ENCODE measurements at regions not wholly inside any gene's neighbourhood (a gene's known extent, or its start where the extent isn't known, plus 50 kb on each side); places are given as distances from the start of the nearest gene placed in this dataset.

- Histone ChIP-seq H2AFZ (ENCODE audit: low read length) (no peak overlapping the region), H3K4me3 (ENCODE audit: low read depth, low read length, poor library complexity, severe bottlenecking) (no peak overlapping the region), H3K9me3 (ENCODE audit: low read length) (no peaks in the 10 kb centered on the region), H3K9ac (ENCODE audit: low read length) (no peak overlapping the region), H3K27me3 (ENCODE audit: insufficient read depth, low read length) (no peaks in the 10 kb centered on the region), H3K9me2 (ENCODE audit: low read depth, low read length) (no peaks in the 10 kb centered on the region; the same call in 1 of the 2 replicates), H3K27ac (ENCODE audit: low read depth, low read length, poor library complexity, severe bottlenecking) (no peak overlapping the region), H3K4me1 (ENCODE audit: insufficient read depth, low read length, severe bottlenecking) (no peaks in the 10 kb centered on the region), H3K4me2 (ENCODE audit: low read length) (no peak overlapping the region), H3K79me2 (ENCODE audit: insufficient read depth, low read length) (no peaks in the 10 kb centered on the region), H4K20me1 (ENCODE audit: insufficient read depth, low read length) (no peaks in the 10 kb centered on the region), H3K36me3 (ENCODE audit: insufficient read depth, low read length) (no peaks in the 10 kb centered on the region), H3F3A (ENCODE audit: insufficient read depth, low read length) (no peaks in the 10 kb centered on the region)
- TF ChIP-seq EZH2 (IDR thresholded peaks at IDR 0.05; ENCODE audit: borderline replicate concordance, low read length) (no peak), CTCF (IDR thresholded peaks at IDR 0.05; ENCODE audit: low read length) (no peak)
These were observed 342.4 kb downstream of the AKAIN1 start for GRCh38 chr18:4854671-4855070.

- Histone ChIP-seq H3K36me3 (ENCODE audit: insufficient read depth, low read length) (no peaks in the 10 kb centered on the region), H3K27me3 (ENCODE audit: insufficient read depth, low read length) (no peaks in the 10 kb centered on the region), H3K4me2 (ENCODE audit: low read length) (no peak overlapping the region), H3K27ac (ENCODE audit: low read depth, low read length, poor library complexity, severe bottlenecking) (no peak overlapping the region), H2AFZ (ENCODE audit: low read length) (no peak overlapping the region), H4K20me1 (ENCODE audit: insufficient read depth, low read length) (no peaks in the 10 kb centered on the region), H3K79me2 (ENCODE audit: insufficient read depth, low read length) (no peaks in the 10 kb centered on the region), H3K9me3 (ENCODE audit: low read length) (no peaks in the 10 kb centered on the region), H3K4me1 (ENCODE audit: insufficient read depth, low read length, severe bottlenecking) (no peaks in the 10 kb centered on the region), H3K4me3 (ENCODE audit: low read depth, low read length, poor library complexity, severe bottlenecking) (no peak overlapping the region), H3F3A (ENCODE audit: insufficient read depth, low read length) (no peaks in the 10 kb centered on the region), H3K9me2 (ENCODE audit: low read depth, low read length) (no peaks in the 10 kb centered on the region), H3K9ac (ENCODE audit: low read length) (no peak overlapping the region)
- TF ChIP-seq EZH2 (IDR thresholded peaks at IDR 0.05; ENCODE audit: borderline replicate concordance, low read length) (no peak), CTCF (IDR thresholded peaks at IDR 0.05; ENCODE audit: low read length) (no peak)
These were observed 345.6 kb downstream of the AKAIN1 start for GRCh38 chr18:4851301-4851976.

GRCh38 chr18:4847056-4847455 lies 350.0 kb downstream of the AKAIN1 start:
- TF ChIP-seq EZH2 (IDR thresholded peaks at IDR 0.05; ENCODE audit: borderline replicate concordance, low read length) (no peak), CTCF (IDR thresholded peaks at IDR 0.05; ENCODE audit: low read length) (no peak)
- Histone ChIP-seq H3K79me2 (ENCODE audit: insufficient read depth, low read length) (no peaks in the 10 kb centered on the region), H2AFZ (ENCODE audit: low read length) (no peak overlapping the region), H3K4me1 (ENCODE audit: insufficient read depth, low read length, severe bottlenecking) (no peaks in the 10 kb centered on the region), H3K27me3 (ENCODE audit: insufficient read depth, low read length) (no peaks in the 10 kb centered on the region), H3K36me3 (ENCODE audit: insufficient read depth, low read length) (no peaks in the 10 kb centered on the region), H3K4me3 (ENCODE audit: low read depth, low read length, poor library complexity, severe bottlenecking) (no peak overlapping the region), H3F3A (ENCODE audit: insufficient read depth, low read length) (no peaks in the 10 kb centered on the region), H3K9me3 (ENCODE audit: low read length) (no peaks in the 10 kb centered on the region), H3K27ac (ENCODE audit: low read depth, low read length, poor library complexity, severe bottlenecking) (no peak overlapping the region), H3K4me2 (ENCODE audit: low read length) (no peak overlapping the region), H3K9ac (ENCODE audit: low read length) (no peak overlapping the region), H4K20me1 (ENCODE audit: insufficient read depth, low read length) (no peaks in the 10 kb centered on the region), H3K9me2 (ENCODE audit: low read depth, low read length) (no peaks in the 10 kb centered on the region)
